DND-41 (cell line): ENCODE measurements at regions not wholly inside any gene's neighbourhood (a gene's known extent, or its start where the extent isn't known, plus 50 kb on each side); places are given as distances from the start of the nearest gene placed in this dataset.

ENCODE experiments used
- ATAC-seq: fragments of 200-7000 bp; cut with Tn5 transposase; 3 replicates; pipeline ENCODE4 v1.9.1; 2021; ENCODE audit warnings: low read depth; ENCODE audit not compliant: insufficient read depth
- DNase-seq: peaks from one replicate; pipeline ENCODE4 v3.0.0-alpha.2; 2020
- H2AFZ ChIP-seq: 2 replicates; pipeline ENCODE4 v1.6.0; 2012; ENCODE audit warnings: low read depth, low read length
- H3K27ac ChIP-seq: 2 replicates; pipeline ENCODE4 v1.5.1; 2012; ENCODE audit warnings: low read length, inconsistent platforms
- H3K27me3 ChIP-seq: fragments of 200-600 bp; sonication (generic); 2 replicates; pipeline ENCODE4 v1.6.0; 2012; ENCODE audit warnings: low read length, mild to moderate bottlenecking, inconsistent platforms; ENCODE audit not compliant: insufficient read depth, poor library complexity
- H3K36me3 ChIP-seq: 2 replicates; pipeline ENCODE4 v1.5.1; 2012; ENCODE audit warnings: low read length, inconsistent platforms; ENCODE audit not compliant: insufficient read depth
- H3K4me1 ChIP-seq: 2 replicates; pipeline ENCODE4 v1.5.1; 2012; ENCODE audit warnings: mild to moderate bottlenecking, low read length; ENCODE audit not compliant: insufficient read depth
- H3K4me2 ChIP-seq: 2 replicates; pipeline ENCODE4 v1.6.0; 2012; ENCODE audit warnings: mild to moderate bottlenecking, moderate library complexity, low read length, inconsistent platforms; ENCODE audit not compliant: insufficient read depth
- H3K4me3 ChIP-seq, 2 experiments: fragments of 200-600 bp in 1 of 2; shearing (Covaris generic) in 1 of 2; 2 replicates each; pipeline ENCODE4 v1.5.1; 2012 to 2016; ENCODE audit warnings: inconsistent platforms in 2 of 2, low read length in 2 of 2, mild to moderate bottlenecking in 2 of 2, low read depth in 1 of 2, moderate library complexity in 1 of 2
- H3K79me2 ChIP-seq: 2 replicates; pipeline ENCODE4 v1.6.0; 2012; ENCODE audit warnings: low read length, inconsistent platforms; ENCODE audit not compliant: insufficient read depth
- H3K9ac ChIP-seq: 2 replicates; pipeline ENCODE4 v1.6.0; 2012; ENCODE audit warnings: low read depth, mild to moderate bottlenecking, inconsistent platforms, low read length, moderate library complexity
- H3K9me3 ChIP-seq: 2 replicates; pipeline ENCODE4 v1.5.1; 2012; ENCODE audit warnings: low read length, moderate library complexity, mild to moderate bottlenecking, inconsistent platforms; ENCODE audit not compliant: insufficient read depth, severe bottlenecking
- H4K20me1 ChIP-seq: 2 replicates; pipeline ENCODE4 v1.6.0; 2012; ENCODE audit warnings: low read length; ENCODE audit not compliant: insufficient read depth
- EZH2 ChIP-seq: IDR thresholded peaks from 3 replicates; pipeline ENCODE4 v1.6.1; 2012; ENCODE audit warnings: borderline replicate concordance, low read depth, mild to moderate bottlenecking, moderate library complexity, low read length, inconsistent platforms; ENCODE audit not compliant: severe bottlenecking
- TF ChIP-seq, protein P1 (sequence below): IDR thresholded peaks from 2 replicates; pipeline ENCODE4 v1.5.1; 2012; ENCODE audit warnings: borderline replicate concordance, low read length, moderate library complexity, mild to moderate bottlenecking; ENCODE audit not compliant: poor library complexity, severe bottlenecking; ENCODE audit errors: extremely low read depth

DNA sequence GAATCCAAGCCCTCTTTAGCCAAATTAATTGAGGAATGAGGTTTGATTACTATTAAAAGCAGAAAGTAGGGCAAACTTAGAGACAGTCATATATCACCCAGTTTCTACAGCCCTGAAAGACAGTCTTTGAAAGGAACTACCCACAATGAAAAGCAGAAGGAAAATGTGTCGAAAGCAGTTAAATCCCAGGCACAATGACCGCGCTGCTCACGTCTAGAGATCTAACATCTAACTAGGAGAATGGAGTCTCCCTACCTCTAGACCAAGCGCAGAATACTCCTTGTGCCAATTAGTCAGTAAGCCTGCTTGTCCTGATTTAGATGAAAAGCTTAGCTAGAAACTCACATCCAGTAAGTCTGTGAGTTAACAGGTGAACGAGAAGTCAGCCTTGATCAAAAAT lies 350.0 kb downstream of the FGFR2 start:
- Histone ChIP-seq H3K36me3 (no peaks in the 10 kb centered on the region), H3K9me3 (no peaks in the 10 kb centered on the region), H2AFZ (no peak overlapping the region), H3K4me3 (no peak overlapping the region), H3K9ac (no peak overlapping the region), H3K4me2 (no peak overlapping the region), H3K79me2 (no peaks in the 10 kb centered on the region), H3K27me3 (no peaks in the 10 kb centered on the region), H3K27ac (no peak overlapping the region), H4K20me1 (no peaks in the 10 kb centered on the region), H3K4me1 (no peaks in the 10 kb centered on the region)
- ATAC-seq (no peak), DNase-seq (no peak)
- no peak for TF ChIP-seq EZH2
- TF ChIP-seq, protein P1, sequence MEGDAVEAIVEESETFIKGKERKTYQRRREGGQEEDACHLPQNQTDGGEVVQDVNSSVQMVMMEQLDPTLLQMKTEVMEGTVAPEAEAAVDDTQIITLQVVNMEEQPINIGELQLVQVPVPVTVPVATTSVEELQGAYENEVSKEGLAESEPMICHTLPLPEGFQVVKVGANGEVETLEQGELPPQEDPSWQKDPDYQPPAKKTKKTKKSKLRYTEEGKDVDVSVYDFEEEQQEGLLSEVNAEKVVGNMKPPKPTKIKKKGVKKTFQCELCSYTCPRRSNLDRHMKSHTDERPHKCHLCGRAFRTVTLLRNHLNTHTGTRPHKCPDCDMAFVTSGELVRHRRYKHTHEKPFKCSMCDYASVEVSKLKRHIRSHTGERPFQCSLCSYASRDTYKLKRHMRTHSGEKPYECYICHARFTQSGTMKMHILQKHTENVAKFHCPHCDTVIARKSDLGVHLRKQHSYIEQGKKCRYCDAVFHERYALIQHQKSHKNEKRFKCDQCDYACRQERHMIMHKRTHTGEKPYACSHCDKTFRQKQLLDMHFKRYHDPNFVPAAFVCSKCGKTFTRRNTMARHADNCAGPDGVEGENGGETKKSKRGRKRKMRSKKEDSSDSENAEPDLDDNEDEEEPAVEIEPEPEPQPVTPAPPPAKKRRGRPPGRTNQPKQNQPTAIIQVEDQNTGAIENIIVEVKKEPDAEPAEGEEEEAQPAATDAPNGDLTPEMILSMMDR = no peak

DNA sequence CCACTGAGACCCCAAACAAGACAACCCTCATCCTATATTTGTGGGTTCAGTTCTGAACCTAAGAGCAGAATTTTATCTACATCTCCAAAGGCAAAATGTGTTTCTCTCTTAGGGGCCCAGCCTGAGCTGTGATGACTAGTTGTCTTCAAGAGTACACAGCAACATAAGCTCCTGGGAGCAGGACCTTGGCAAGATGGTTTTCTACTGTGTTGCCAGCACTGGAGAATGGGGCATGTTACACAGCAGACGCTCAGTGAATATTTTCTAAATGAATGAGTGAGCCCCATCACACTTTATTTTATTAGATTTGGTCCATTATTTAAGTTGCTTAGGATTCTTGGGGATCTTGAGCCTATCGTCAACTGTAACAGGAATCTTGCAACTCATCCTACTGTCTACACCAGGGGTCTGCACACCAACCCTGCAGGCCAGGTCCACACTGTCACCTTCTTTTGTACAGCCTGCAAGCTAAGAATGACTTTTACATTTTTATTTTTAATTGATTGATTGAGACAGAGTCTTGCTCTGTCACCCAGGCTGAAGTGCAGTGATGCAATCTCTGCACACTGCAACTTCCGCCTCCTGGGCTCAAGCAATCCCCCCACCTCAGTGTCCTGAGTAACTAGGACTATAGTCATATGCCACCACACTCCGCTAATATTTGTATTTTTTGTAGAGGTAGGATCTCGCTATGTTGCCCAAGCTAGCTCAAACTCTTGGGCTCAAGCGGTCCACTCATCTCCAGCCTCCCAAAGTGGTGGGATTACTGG lies 347.1 kb downstream of the FGFR2 start:
- H3K27ac ChIP-seq = no peak overlapping the region
- ATAC-seq = no peak
- TF ChIP-seq, protein P1 = no peak
- TF ChIP-seq EZH2 = no peak
- no peak overlapping the region for H3K4me3 ChIP-seq
- no peak overlapping the region for H2AFZ ChIP-seq
- no peak for DNase-seq
- H3K36me3 ChIP-seq = no peaks in the 10 kb centered on the region
- no peaks in the 10 kb centered on the region for H4K20me1 ChIP-seq
- no peaks in the 10 kb centered on the region for H3K9me3 ChIP-seq
- H3K9ac ChIP-seq = no peak overlapping the region
- H3K4me2 ChIP-seq = no peak overlapping the region
- no peaks in the 10 kb centered on the region for H3K79me2 ChIP-seq
- no peaks in the 10 kb centered on the region for H3K4me1 ChIP-seq
- no peaks in the 10 kb centered on the region for H3K27me3 ChIP-seq

DNA sequence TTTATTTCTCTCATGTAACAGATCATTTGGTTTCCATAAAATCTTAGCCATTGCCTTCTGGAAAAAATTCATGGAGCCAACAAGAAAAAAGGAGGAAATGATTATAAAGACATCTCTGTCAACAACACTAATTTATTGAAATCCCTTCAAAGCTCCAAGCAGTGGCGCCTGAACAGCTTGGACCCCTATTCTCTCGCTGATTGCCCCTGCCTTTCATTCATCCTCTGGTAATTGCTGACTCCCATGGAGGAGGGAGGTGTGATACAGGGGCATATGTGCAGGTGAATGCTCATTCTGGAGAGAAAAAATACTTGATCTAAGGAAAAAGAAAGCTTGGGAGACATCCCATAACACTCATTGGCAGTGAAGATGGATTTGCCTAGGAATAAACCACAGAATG lies 345.5 kb downstream of the FGFR2 start:
- H3K4me2 ChIP-seq = no peak overlapping the region
- H3K9ac ChIP-seq = no peak overlapping the region
- TF ChIP-seq EZH2 = no peak
- no peak overlapping the region for H3K4me3 ChIP-seq
- no peaks in the 10 kb centered on the region for H3K79me2 ChIP-seq
- H3K9me3 ChIP-seq = no peaks in the 10 kb centered on the region
- H2AFZ ChIP-seq = no peak overlapping the region
- ATAC-seq (no peak), DNase-seq (no peak)
- no peaks in the 10 kb centered on the region for H3K4me1 ChIP-seq
- no peaks in the 10 kb centered on the region for H4K20me1 ChIP-seq
- no peak overlapping the region for H3K27ac ChIP-seq
- H3K36me3 ChIP-seq = no peaks in the 10 kb centered on the region
- H3K27me3 ChIP-seq = no peaks in the 10 kb centered on the region

DNA sequence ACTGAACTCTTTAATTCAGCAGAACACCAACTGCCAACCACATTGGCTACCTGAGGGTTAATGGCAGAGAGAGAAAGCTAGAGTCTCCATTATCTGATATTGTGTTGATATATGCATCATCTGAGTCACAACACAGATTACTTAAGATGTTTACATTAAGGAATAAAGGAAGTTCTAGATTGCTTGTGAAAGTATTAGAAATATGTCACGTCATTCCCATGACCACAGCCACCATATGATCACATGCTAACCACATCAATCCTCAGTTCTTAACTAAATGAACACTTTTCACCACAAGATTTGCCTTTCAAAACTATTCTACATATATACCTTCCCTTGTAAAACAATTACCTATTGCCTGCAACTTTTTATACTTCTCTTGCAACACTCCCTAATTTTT lies 337.9 kb downstream of the FGFR2 start:
- Histone ChIP-seq H3K4me2 (no peak overlapping the region), H2AFZ (no peak overlapping the region), H3K27me3 (no peaks in the 10 kb centered on the region), H3K36me3 (no peaks in the 10 kb centered on the region), H3K79me2 (no peaks in the 10 kb centered on the region), H3K9me3 (no peaks in the 10 kb centered on the region), H3K4me1 (no peaks in the 10 kb centered on the region), H3K27ac (no peak overlapping the region), H3K4me3 (no peak overlapping the region), H4K20me1 (no peaks in the 10 kb centered on the region), H3K9ac (no peak overlapping the region)
- DNase-seq (no peak), ATAC-seq (no peak)
- TF ChIP-seq, protein P1 = no peak
- no peak for TF ChIP-seq EZH2
